ENCODE measurements at regions not wholly inside any gene's neighbourhood (a gene's known extent, or its start where the extent isn't known, plus 50 kb on each side); places are given as distances from the start of the nearest gene placed in this dataset.

DNA sequence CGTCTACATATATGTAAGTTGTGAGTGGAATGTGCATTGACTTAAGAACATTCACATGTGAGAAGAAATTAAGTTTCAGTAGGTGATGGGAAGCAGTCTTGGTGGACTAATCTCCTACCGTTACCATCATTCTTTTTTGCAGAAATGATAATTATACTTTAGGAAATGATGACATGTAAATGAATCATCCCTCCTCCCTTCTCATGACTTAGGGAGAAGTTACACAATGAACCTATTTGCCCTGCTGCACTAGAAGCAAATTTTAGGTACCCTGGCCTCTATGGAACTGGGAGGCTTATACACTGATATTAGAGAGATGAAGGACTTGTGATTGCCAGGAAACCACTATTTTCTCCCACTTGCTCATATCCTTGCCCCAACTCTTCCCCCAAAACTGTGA lies 214.2 kb downstream of the CALCRL start:
- no peaks in the 10 kb centered on the region for H3K4me1 ChIP-seq
- 67 to 78% methylated on average over 2 of the region's 2 CpGs for WGBS, 2 donors
- intact Hi-C loops (cut with DNase I), result no loop called here

DNA sequence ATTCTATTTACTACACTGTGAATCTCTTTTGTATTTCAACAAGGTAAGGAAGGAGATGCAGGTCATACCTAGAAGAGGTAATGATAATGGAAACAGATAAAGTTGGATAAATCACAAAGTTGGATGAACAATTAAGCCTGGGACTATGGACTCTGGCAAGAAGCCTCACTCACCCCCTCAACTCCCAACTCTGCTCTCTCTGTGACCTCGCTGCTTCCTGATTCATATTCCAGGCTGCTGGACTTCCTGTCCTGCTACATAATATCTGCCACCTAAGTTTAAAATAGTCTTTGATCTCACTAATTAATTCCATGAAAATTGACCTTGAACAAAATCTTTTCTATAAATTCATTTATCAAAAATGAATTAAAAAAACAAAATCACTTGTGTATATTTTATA lies 215.3 kb downstream of the CALCRL start:
- WGBS, 2 donors, result 71 to 76% methylated on average over 1 of the region's 1 CpG
- intact Hi-C loops (cut with DNase I), result no loop called here

More for the DNA sequence above, 214.2 kb downstream of the CALCRL start:
- Histone ChIP-seq H3K27ac (no peak overlapping the region), H3K4me3 (no peak overlapping the region), H3K27me3 (no peaks in the 10 kb centered on the region), H3K36me3 (replicated peaks in 1 of 2; ENCODE audit: insufficient read depth in 1 of 2, low read depth in 2 of 2) (no peaks in the 10 kb centered on the region), H3K9me3 (no peaks in the 10 kb centered on the region)
- ATAC-seq (no peak), DNase-seq (no peak)
- TF ChIP-seq POLR2A (IDR thresholded peaks at IDR 0.05), result no peak
- TF ChIP-seq, protein P1, sequence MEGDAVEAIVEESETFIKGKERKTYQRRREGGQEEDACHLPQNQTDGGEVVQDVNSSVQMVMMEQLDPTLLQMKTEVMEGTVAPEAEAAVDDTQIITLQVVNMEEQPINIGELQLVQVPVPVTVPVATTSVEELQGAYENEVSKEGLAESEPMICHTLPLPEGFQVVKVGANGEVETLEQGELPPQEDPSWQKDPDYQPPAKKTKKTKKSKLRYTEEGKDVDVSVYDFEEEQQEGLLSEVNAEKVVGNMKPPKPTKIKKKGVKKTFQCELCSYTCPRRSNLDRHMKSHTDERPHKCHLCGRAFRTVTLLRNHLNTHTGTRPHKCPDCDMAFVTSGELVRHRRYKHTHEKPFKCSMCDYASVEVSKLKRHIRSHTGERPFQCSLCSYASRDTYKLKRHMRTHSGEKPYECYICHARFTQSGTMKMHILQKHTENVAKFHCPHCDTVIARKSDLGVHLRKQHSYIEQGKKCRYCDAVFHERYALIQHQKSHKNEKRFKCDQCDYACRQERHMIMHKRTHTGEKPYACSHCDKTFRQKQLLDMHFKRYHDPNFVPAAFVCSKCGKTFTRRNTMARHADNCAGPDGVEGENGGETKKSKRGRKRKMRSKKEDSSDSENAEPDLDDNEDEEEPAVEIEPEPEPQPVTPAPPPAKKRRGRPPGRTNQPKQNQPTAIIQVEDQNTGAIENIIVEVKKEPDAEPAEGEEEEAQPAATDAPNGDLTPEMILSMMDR (IDR thresholded peaks at IDR 0.05), result no peak

DNA sequence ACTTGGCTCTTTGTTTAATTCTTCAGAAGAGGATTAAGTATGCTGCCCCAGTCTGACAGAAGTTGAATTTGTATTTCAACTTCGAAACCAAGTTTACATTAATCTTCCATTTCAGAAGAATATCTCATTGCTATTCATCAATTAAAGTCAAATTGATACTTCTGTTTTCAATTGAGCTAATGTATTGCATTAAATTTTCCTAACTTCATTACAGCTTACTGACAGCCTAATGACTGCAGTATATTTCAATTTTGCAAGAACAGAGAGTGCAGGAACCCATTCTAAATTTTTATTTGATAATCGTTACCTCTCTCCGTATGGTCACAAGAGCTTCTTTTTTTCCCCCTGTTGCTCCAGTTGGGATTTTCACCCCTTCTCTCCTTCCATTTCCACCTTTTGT lies 218.0 kb downstream of the CALCRL start:
- Histone ChIP-seq H3K4me3 (no peak overlapping the region), H3K4me1 (no peaks in the 10 kb centered on the region), H3K27ac (no peak overlapping the region), H3K9me3 (no peaks in the 10 kb centered on the region), H3K27me3 (no peaks in the 10 kb centered on the region), H3K36me3 (replicated peaks in 1 of 2; ENCODE audit: insufficient read depth in 1 of 2, low read depth in 2 of 2) (no peaks in the 10 kb centered on the region)
- DNase-seq, result no peak
- no peak for ATAC-seq
- intact Hi-C loops (cut with DNase I), result no loop called here
- no peak for TF ChIP-seq POLR2A (IDR thresholded peaks at IDR 0.05)
- TF ChIP-seq, protein P1 (IDR thresholded peaks at IDR 0.05), result no peak
- WGBS, 2 donors, result 59 to 67% methylated on average over 3 of the region's 3 CpGs

More for the DNA sequence above, 215.3 kb downstream of the CALCRL start:
- Histone ChIP-seq H3K36me3 (replicated peaks in 1 of 2; ENCODE audit: insufficient read depth in 1 of 2, low read depth in 2 of 2) (no peaks in the 10 kb centered on the region), H3K4me3 (no peak overlapping the region), H3K27me3 (no peaks in the 10 kb centered on the region), H3K4me1 (no peaks in the 10 kb centered on the region), H3K27ac (no peak overlapping the region), H3K9me3 (no peaks in the 10 kb centered on the region)
- DNase-seq (no peak), ATAC-seq (no peak)
- TF ChIP-seq POLR2A (IDR thresholded peaks at IDR 0.05), result no peak
- TF ChIP-seq, protein P1 (IDR thresholded peaks at IDR 0.05), result no peak

DNA sequence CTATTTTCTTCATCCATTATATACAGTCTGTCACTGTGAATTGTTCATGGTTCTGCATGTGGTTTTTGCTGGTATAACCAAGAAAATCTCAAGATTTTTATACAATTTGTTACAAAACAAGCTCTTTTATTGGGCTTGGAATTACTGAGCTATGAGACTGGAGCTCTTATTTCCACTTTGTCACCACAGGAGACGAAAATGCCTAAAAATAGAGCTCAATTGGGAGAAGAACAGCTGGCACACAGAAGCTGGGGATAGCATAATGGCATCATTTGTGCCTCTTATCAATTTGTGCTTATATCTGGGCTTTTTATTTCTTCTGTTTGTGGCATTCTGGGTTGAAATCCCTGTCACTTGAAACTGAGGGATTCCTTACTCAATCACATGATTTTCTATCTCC lies 219.1 kb downstream of the CALCRL start:
- Histone ChIP-seq H3K36me3 (replicated peaks in 1 of 2; ENCODE audit: insufficient read depth in 1 of 2, low read depth in 2 of 2) (no peaks in the 10 kb centered on the region), H3K9me3 (no peaks in the 10 kb centered on the region), H3K27me3 (no peaks in the 10 kb centered on the region), H3K27ac (no peak overlapping the region), H3K4me1 (no peaks in the 10 kb centered on the region), H3K4me3 (no peak overlapping the region)
- TF ChIP-seq, protein P1 (IDR thresholded peaks at IDR 0.05), result no peak
- TF ChIP-seq POLR2A (IDR thresholded peaks at IDR 0.05), result no peak
- 38 to 42% methylated on average over 1 of the region's 1 CpG for WGBS, 2 donors
- ATAC-seq, result no peak
- intact Hi-C loops (cut with DNase I), result no loop called here
- DNase-seq, result no peak

DNA sequence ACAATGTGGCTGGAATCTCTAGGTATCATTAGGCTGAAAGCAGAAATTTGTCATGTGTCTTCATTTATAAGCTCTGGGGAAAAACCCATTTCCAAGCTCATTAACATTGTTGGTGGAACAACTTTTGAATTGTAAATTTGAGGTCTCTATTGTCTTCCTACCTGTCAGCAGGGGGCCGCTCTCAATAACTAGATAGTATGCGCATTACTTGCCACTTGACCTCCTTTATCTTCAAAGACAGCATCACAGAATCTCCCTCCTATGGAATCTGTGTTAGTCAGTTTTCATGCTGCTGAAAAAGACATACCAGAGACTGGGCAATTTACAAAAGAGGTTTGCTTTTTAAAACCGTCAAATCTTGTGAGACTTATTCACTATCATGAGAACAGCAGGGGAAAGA lies 223.1 kb downstream of the CALCRL start:
- ATAC-seq (no peak), DNase-seq (no peak)
- intact Hi-C loops (cut with DNase I), result no loop called here
- H3K4me3 ChIP-seq, result no peak overlapping the region
- no peak overlapping the region for H3K27ac ChIP-seq
- H3K36me3 ChIP-seq (replicated peaks in 1 of 2; ENCODE audit: insufficient read depth in 1 of 2, low read depth in 2 of 2), result no peaks in the 10 kb centered on the region
- no peaks in the 10 kb centered on the region for H3K9me3 ChIP-seq
- H3K27me3 ChIP-seq, result no peaks in the 10 kb centered on the region
- WGBS, 2 donors, result 62 to 66% methylated on average over 3 of the region's 3 CpGs
- H3K4me1 ChIP-seq, result no peaks in the 10 kb centered on the region
- TF ChIP-seq, protein P1 (IDR thresholded peaks at IDR 0.05), result no peak
- no peak for TF ChIP-seq POLR2A (IDR thresholded peaks at IDR 0.05)

Data from body of pancreas (tissue), 4 donors.